IMR-90 (cell line): ENCODE measurements at regions not wholly inside any gene's neighbourhood (a gene's known extent, or its start where the extent isn't known, plus 50 kb on each side); places are given as distances from the start of the nearest gene placed in this dataset.

Experiments used
- ATAC-seq: fragments of 200-7000 bp; cut with Tn5 transposase; 2 replicates; pipeline ENCODE4 v1.9.1; 2020; ENCODE audit warnings: low read depth, mild to moderate bottlenecking, moderate library complexity
- BruUV-seq: library from RNA; stranded (reverse); fragments of 400-500 nt; replicated peaks from 2 replicates; lab custom pipeline; 2021; lab: Mats Ljungman, UMichigan
- CTCF ChIA-PET: fragments of 300-600 bp; formaldehyde crosslinking; extraction: SDS; loops from one replicate; lab custom pipeline; 2021; ENCODE audit warnings: antibody characterized with exemption; lab: Yijun Ruan, JAX
- POLR2A ChIA-PET: fragments of 300-600 bp; sonication (Branson Sonifier 250); formaldehyde crosslinking; loops from one replicate; lab custom pipeline; 2022; ENCODE audit warnings: antibody characterized with exemption; ENCODE audit not compliant: unreplicated experiment; lab: Charles Lee
- DNase-seq: peaks from one replicate; pipeline ENCODE4 v3.0.0; 2013
- H2AFZ ChIP-seq: replicated peaks from 2 replicates; pipeline ENCODE3; 2013; ENCODE audit warnings: low read length, mild to moderate bottlenecking; ENCODE audit not compliant: poor library complexity
- H2AK5ac ChIP-seq: 2 replicates; pipeline ENCODE4 v1.6.1; 2013; ENCODE audit warnings: low read depth, low read length, inconsistent platforms
- H2AK9ac ChIP-seq: replicated peaks from 2 replicates; pipeline ENCODE3; 2013; ENCODE audit warnings: mild to moderate bottlenecking, low read depth, low read length, moderate library complexity; ENCODE audit not compliant: poor library complexity
- H2BK120ac ChIP-seq: 2 replicates; pipeline ENCODE4 v1.6.1; 2013; ENCODE audit warnings: low read depth, low read length, inconsistent platforms
- H2BK15ac ChIP-seq: 3 replicates; pipeline ENCODE4 v1.6.1; 2013; ENCODE audit warnings: low read depth, low read length, inconsistent platforms
- H2BK20ac ChIP-seq: 2 replicates; pipeline ENCODE4 v1.6.1; 2013; ENCODE audit warnings: low read depth, mild to moderate bottlenecking, inconsistent platforms, low read length, moderate library complexity
- H2BK5ac ChIP-seq: 2 replicates; pipeline ENCODE4 v1.6.1; 2013; ENCODE audit warnings: mild to moderate bottlenecking, low read depth, low read length, inconsistent platforms; ENCODE audit not compliant: poor library complexity, severe bottlenecking
- H3K14ac ChIP-seq: replicated peaks from 2 replicates; pipeline ENCODE4 v1.6.1; 2013; ENCODE audit warnings: low read depth, low read length, inconsistent platforms
- H3K18ac ChIP-seq: 2 replicates; pipeline ENCODE4 v1.6.1; 2013; ENCODE audit warnings: low read depth, low read length, control low read depth
- H3K23ac ChIP-seq: 2 replicates; pipeline ENCODE4 v1.6.1; 2013; ENCODE audit warnings: low read depth, low read length, inconsistent platforms
- H3K27ac ChIP-seq: 2 replicates; pipeline ENCODE4 v1.5.1; 2013; ENCODE audit warnings: mild to moderate bottlenecking, control low read depth, low read length; ENCODE audit not compliant: insufficient read depth
- H3K27me3 ChIP-seq: 2 replicates; pipeline ENCODE4 v1.6.1; 2013; ENCODE audit warnings: low read length; ENCODE audit not compliant: control insufficient read depth, insufficient read depth
- H3K36me3 ChIP-seq: 2 replicates; pipeline ENCODE4 v1.6.1; 2013; ENCODE audit warnings: low read length, mixed read lengths; ENCODE audit not compliant: control insufficient read depth, insufficient read depth
- H3K4ac ChIP-seq: 2 replicates; pipeline ENCODE4 v1.6.1; 2013; ENCODE audit warnings: low read depth, low read length, inconsistent platforms
- H3K4me1 ChIP-seq: 2 replicates; pipeline ENCODE4 v1.6.1; 2013; ENCODE audit warnings: low read length, mixed read lengths; ENCODE audit not compliant: control insufficient read depth, insufficient read depth
- H3K4me2 ChIP-seq: 2 replicates; pipeline ENCODE4 v1.6.1; 2013; ENCODE audit warnings: low read depth, mild to moderate bottlenecking, control low read depth, low read length, moderate library complexity
- H3K4me3 ChIP-seq: 2 replicates; pipeline ENCODE4 v1.5.1; 2013; ENCODE audit warnings: low read depth, mild to moderate bottlenecking, control low read depth, low read length, moderate library complexity; ENCODE audit not compliant: insufficient read depth
- H3K56ac ChIP-seq: 2 replicates; pipeline ENCODE4 v1.6.1; 2013; ENCODE audit warnings: low read length, inconsistent platforms; ENCODE audit not compliant: insufficient read depth; ENCODE audit errors: extremely low read depth
- H3K79me1 ChIP-seq, 2 experiments: 2 replicates each; pipeline ENCODE4 v1.6.1; 2013; ENCODE audit warnings: low read length in 2 of 2, inconsistent platforms in 1 of 2, low read depth in 1 of 2
- H3K9ac ChIP-seq: 2 replicates; pipeline ENCODE4 v1.6.1; 2013; ENCODE audit warnings: low read depth, low read length, control low read depth
- H3K9me1 ChIP-seq: 2 replicates; pipeline ENCODE4 v1.6.1; 2013; ENCODE audit warnings: low read length, inconsistent platforms; ENCODE audit not compliant: insufficient read depth
- H3K9me3 ChIP-seq: 2 replicates; pipeline ENCODE4 v1.6.1; 2013; ENCODE audit warnings: low read length; ENCODE audit not compliant: control insufficient read depth, insufficient read depth
- H4K20me1 ChIP-seq: 2 replicates; pipeline ENCODE4 v1.6.1; 2013; ENCODE audit warnings: low read length, inconsistent platforms; ENCODE audit not compliant: insufficient read depth
- H4K5ac ChIP-seq: 2 replicates; pipeline ENCODE4 v1.6.1; 2013; ENCODE audit warnings: mild to moderate bottlenecking, low read depth, low read length, control low read depth
- H4K8ac ChIP-seq, 2 experiments: 2 replicates each; pipeline ENCODE4 v1.6.1; 2013; ENCODE audit warnings: low read depth in 2 of 2, low read length in 2 of 2, control low read depth in 1 of 2, inconsistent platforms in 1 of 2
- H4K91ac ChIP-seq: 2 replicates; pipeline ENCODE4 v1.6.1; 2013; ENCODE audit warnings: low read depth, low read length, inconsistent platforms; ENCODE audit not compliant: insufficient read depth
- BHLHE40 ChIP-seq: fragments of 150-350 bp; IDR thresholded peaks from 2 replicates; pipeline ENCODE4 v1.6.1; 2016; ENCODE audit warnings: mild to moderate bottlenecking, low read depth, low read length
- CEBPB ChIP-seq: IDR thresholded peaks from 2 replicates; pipeline ENCODE4 v1.6.1; 2012; ENCODE audit warnings: low read depth, low read length, improper control_type of control experiment
- CHD1 ChIP-seq: IDR thresholded peaks from 2 replicates; pipeline ENCODE4 v1.6.1; 2012; ENCODE audit warnings: low read depth, low read length, improper control_type of control experiment
- CTCF ChIP-seq: conservative IDR thresholded peaks from 2 replicates; pipeline ENCODE4 v1.5.1; 2012; ENCODE audit warnings: mild to moderate bottlenecking, low read depth, low read length, improper control_type of control experiment
- ELK1 ChIP-seq: fragments of 150-350 bp; IDR thresholded peaks from 2 replicates; pipeline ENCODE4 v1.6.1; 2016; ENCODE audit warnings: low read depth, mild to moderate bottlenecking, low read length, moderate library complexity, borderline replicate concordance
- FOS ChIP-seq: fragments of 150-350 bp; IDR thresholded peaks from 2 replicates; pipeline ENCODE4 v1.6.1; 2016; ENCODE audit warnings: low read depth, low read length
- MAFK ChIP-seq: IDR thresholded peaks from 2 replicates; pipeline ENCODE4 v1.6.1; 2012; ENCODE audit warnings: low read depth, low read length, improper control_type of control experiment
- MXI1 ChIP-seq: IDR thresholded peaks from 2 replicates; pipeline ENCODE4 v1.6.1; 2012; ENCODE audit warnings: low read depth, mild to moderate bottlenecking, low read length, moderate library complexity, borderline replicate concordance
- NFE2L2 ChIP-seq: fragments of 150-350 bp; IDR thresholded peaks from 2 replicates; pipeline ENCODE4 v1.6.1; 2016; ENCODE audit warnings: low read depth, mild to moderate bottlenecking, low read length
- POLR2A ChIP-seq: IDR thresholded peaks from 2 replicates; pipeline ENCODE4 v1.6.1; 2012; ENCODE audit warnings: mild to moderate bottlenecking, low read depth, low read length
- RCOR1 ChIP-seq: IDR thresholded peaks from 2 replicates; pipeline ENCODE4 v1.6.1; 2012; ENCODE audit warnings: mild to moderate bottlenecking, low read length, improper control_type of control experiment; ENCODE audit not compliant: insufficient replicate concordance
- RFX5 ChIP-seq: IDR thresholded peaks from 2 replicates; pipeline ENCODE4 v1.8.0; 2012; ENCODE audit warnings: low read depth, mild to moderate bottlenecking, low read length, moderate library complexity
- SMC3 ChIP-seq: fragments of 150-350 bp; IDR thresholded peaks from 2 replicates; pipeline ENCODE4 v1.6.1; 2016; ENCODE audit warnings: low read depth, mild to moderate bottlenecking, antibody characterized with exemption, low read length, moderate library complexity
- USF2 ChIP-seq: fragments of 150-350 bp; IDR thresholded peaks from 2 replicates; pipeline ENCODE4 v1.6.1; 2017; ENCODE audit warnings: mild to moderate bottlenecking, antibody characterized with exemption, low read length, low read depth
- WGBS, 2 experiments: methylation state at CpG; one replicate each; pipeline versions ENCODE4 v1.1.5 to v1.1.7; 2013; ENCODE audit warnings: missing lambda C conversion rate in 2 of 2; ENCODE audit not compliant: insufficient read length in 1 of 2; ENCODE audit errors: extremely low coverage in 2 of 2; 5-methylcytosine and 5-hydroxymethylcytosine counted together
- dilution Hi-C: fragments of 300-500 bp; cut with HindIII; formaldehyde crosslinking; loops from one replicate; pipeline ENCODE4 v1.14.3; 2018; ENCODE audit warnings: low sequenced_read_pairs; ENCODE audit not compliant: unreplicated experiment
- in situ Hi-C: fragments of 300-500 bp; cut with MboI; formaldehyde crosslinking; loops from 3 replicates; pipeline ENCODE4 v1.14.3; 2019; ENCODE audit warnings: low sequenced_read_pairs, inconsistent platforms, mixed read lengths
- intact Hi-C: fragments of 100-400 bp; cut with micrococcal nuclease; formaldehyde crosslinking; loops from 2 replicates; pipeline ENCODE4 v1.10.0; 2022

GRCh38 chr2:144010096-144010836 lies 509.7 kb downstream of the ZEB2 start:
- in situ Hi-C loops: no loop called here
- Histone ChIP-seq H3K23ac (no peak overlapping the region), H2BK5ac (no peak overlapping the region), H3K4me1 (no peaks in the 10 kb centered on the region; the same call in 1 of the 2 replicates), H3K4me3 (no peak overlapping the region), H2AK9ac (no peak overlapping the region), H2AFZ (no peak overlapping the region), H3K4me2 (no peak overlapping the region), H3K56ac (no peak overlapping the region), H3K9ac (no peak overlapping the region), H2BK20ac (no peak overlapping the region), H3K9me1 (peaks cover under 1% of the 10 kb centered on the region; the same call in 1 of the 2 replicates), H3K27ac (no peak overlapping the region), H4K8ac (no peak overlapping the region), H3K79me1 (no peaks in the 10 kb centered on the region), H3K27me3 (no peaks in the 10 kb centered on the region), H3K14ac (no peak overlapping the region), H4K20me1 (no peaks in the 10 kb centered on the region), H2BK120ac (no peak overlapping the region), H2BK15ac (no peak overlapping the region), H3K36me3 (no peaks in the 10 kb centered on the region), H4K5ac (no peak overlapping the region), H2AK5ac (no peak overlapping the region), H3K18ac (no peak overlapping the region), H4K91ac (no peak overlapping the region), H3K9me3 (no peaks in the 10 kb centered on the region), H3K4ac (no peak overlapping the region)
- no TSS peak for BruUV-seq
- CTCF ChIA-PET: interaction anchor here (0.7 to 0.8 kb wide), 2 partner anchors 15 to 89 kb away, joined by 3 to 4 read pairs; no protein-coding TSS in a partner anchor
- ATAC-seq (no peak), DNase-seq (no peak)
- 100% methylated on average over 1 of the region's 1 CpG; no CpG with 5 or more reads in 1 of the 2 experiments for WGBS, 2 experiments
- TF ChIP-seq MXI1 (no peak), RFX5 (no peak), ELK1 (no peak), USF2 (no peak), BHLHE40 (no peak), POLR2A (no peak), NFE2L2 (no peak), CHD1 (no peak), SMC3 (no peak), MAFK (no peak), RCOR1 (no peak), CTCF (no peak), FOS (no peak), CEBPB (no peak)
- POLR2A ChIA-PET: no interaction called here
- dilution Hi-C loops: no loop called here
- intact Hi-C loops: no loop called here
